ENCODE measurements at regions not wholly inside any gene's neighbourhood (a gene's known extent, or its start where the extent isn't known, plus 50 kb on each side); places are given as distances from the start of the nearest gene placed in this dataset.

DNA sequence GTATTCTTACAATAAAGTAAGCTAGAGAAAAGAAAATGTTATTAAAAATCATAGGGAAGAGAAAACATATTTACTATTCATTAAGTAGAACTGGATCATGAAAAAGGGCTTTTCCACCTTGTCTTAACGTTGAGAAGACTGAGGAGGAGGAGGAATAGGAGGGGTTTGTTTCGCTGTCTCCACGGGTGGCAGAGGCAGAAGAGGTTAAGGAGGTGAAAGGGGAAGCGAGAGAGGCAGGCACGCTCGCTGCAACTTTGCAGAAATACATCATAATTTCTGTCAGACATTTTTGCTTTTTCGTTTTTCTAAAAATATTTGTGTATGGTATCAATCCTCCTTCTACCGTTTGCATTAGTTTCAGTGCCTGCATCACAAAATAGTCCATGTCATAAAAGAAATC, 2375.1 kb upstream of the AGA start:
- no peak for DNase-seq (ENCODE audit: low spot score)

DNA sequence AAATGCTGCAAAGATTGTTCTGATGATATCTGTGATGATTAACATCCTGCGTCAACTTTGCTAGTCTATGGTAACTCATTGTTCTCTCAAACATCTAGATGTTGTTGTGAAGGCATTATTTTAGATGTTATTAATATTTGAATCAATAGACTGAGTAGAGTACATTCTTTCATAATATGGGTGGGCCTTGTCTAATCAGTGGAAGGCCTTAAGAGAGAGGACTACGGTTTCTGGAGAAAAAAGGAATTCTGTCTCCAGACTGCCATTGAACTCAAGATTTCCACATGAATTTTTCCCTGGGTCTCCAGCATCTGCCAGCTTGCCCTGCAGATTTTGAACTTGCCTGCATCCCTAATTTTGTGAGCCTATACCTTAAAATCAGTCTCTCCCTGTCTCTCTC, 2381.1 kb upstream of the AGA start:
- DNase-seq (ENCODE audit: low spot score) = no peak

DNA sequence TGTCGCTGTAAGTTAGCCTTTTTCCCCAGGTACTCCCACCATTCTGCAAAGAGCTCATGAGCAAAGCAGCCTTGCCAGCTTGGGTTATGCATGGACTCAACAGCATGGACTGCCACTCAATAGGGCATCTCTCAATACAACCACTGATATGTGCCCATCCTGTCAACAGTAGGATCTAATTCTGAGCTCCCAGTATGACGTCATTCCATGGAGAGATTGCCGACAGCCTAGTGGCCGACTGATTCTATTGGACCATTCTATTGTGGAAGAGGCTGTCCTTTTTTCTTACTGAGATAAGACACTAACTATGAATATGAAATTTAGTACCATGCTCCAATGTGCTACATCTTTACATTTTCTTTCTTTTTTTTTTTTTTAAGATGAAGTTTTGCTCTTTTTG, 2389.0 kb upstream of the AGA start:
- no peak for DNase-seq (ENCODE audit: low spot score)

DNA sequence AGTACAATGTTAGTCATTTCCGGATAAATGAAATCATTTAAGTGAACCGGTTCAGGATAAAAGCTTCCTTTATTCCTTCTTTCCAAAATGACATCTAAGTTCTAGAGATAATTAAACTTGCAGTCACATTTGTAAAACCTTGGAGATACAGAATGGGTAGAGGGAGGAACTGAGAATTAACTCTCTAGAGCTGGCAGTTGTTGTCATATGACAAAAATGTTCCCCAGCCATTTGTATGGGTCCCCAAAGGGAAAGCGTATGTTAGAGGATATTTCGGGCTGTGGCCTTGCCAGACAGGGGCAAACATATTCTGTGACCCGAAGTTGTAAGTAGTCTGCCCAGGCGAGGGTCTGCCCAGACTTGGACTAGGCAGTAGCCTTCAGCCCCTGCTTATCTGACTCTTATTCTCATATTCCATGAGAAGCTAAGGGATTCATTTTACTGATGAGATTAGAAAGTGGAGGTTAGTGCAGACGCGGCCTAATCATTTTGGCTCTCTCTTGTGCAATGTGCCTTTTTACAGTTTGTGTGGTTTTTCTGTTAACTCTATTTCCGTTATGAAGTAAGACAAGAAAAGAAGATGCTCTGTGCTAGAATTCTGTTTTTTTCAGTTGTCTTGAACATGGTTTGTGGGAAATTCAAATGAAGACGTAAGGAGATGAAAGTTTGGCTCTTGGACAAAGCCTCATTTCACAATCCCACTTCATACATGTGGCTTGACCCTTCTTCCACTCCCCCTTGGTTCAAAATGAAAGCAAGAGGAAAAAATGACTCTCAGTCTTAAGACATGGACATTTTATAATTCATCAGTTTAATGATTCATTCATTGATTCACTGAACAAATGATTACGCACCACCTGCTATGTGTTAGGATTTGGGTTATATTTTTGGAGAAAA, 2394.2 kb upstream of the AGA start:
- no peak for DNase-seq (ENCODE audit: low spot score)

DNA sequence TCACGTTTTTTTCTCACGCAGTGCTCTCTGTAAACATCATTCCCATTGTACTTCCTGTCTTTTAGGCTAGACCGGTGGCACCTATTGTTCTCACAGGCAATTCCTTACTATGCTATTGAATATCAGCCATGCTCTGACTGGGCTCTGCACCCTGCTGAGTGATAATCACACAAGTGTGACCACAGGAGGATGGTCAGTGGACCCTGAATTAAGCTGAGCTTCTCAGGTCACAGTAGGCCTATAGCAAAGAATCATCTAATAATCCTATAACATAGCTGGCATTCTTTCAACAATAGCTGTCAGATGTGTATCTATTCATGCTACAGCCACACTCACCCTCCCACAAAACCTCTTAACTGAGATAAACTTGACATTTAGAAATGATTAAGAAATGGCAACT, 2399.8 kb upstream of the TENM3 start:
- DNase-seq (ENCODE audit: low spot score) = no peak

DNA sequence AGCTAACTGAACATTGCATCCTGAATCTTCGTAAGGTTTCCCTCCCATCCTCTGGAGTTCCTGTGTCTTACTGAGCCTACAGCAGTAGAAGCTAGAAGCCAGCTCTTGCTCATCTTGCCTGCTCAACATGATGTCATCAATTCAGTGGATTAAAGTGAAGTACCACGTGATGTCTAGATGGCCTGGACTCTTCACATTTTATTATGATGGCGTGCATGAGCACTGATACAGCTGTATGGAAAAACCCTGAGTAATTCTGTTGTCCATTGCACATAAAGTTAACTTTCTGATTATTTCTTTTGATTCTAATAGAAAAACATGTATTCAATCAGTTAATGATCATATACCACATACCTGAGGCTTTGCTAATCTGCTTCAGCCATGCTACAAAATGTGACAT, 2387.7 kb upstream of the TENM3 start:
- no peak for DNase-seq (ENCODE audit: low spot score)

DNA sequence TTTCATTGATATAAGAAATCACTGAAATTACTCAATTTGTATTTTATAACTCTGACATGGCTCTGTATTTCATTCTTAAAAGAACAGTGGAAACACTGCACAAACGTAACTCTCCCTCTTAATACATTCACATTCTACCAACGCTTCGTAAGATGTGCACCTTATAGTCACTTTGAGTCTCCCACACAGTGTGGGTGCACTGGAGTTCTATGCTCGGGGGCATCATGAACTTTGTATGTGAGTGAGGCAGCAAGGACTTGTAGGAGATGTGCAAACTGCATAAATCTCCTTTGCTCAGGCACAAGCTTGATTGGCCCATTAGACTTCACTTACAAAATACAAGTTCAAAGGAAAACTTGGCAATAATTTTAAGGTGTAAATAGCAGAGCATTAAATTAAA, 2385.0 kb upstream of the TENM3 start:
- DNase-seq (ENCODE audit: low spot score) = no peak

DNA sequence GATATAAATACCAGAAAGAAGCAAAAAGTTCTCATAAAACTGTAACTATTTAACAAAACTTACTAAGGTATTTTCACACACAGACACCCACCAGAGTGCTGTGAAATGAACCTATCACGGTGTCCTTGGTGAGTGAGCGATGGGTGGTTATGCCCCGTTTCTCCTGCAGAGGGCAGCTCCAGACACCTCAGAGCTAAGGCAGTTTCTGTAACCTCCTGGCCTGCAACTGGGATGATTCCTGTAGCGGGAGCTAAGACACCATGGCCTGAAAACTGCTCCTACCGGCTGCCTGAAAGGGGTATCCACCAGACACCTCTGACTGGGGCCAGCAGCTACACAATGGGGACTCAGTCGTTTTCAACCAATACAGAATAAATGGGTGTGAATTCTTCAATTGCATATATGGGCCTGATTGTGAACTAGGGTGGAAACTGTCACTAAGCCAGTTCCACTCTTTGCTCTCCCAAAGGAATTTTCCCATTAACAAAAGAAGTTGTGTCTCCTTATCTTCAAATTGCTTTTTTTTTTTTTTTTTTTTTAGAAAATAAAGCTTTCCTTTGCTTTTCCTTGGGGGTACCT, 2375.8 kb upstream of the TENM3 start:
- DNase-seq (ENCODE audit: low spot score) = peak; percentile 78

DNA sequence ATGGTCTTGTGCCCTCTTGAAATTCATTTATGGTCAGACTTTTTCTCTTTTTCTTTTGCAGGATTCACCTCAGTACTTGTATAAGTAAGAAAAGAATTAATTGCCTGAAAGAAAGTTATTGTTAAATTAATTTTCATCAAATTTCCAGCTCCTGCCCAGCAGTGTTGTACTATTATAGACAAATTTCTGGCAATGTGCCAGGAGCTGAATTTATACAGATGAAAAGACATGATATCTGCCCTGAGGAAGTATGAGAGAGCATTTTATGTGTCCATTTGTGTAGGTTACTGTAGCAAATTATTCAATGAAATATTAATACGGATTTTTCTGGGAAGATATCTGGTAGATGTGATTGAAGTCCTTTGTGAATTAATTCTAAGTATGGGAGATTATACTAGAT, 2371.5 kb upstream of the TENM3 start:
- no peak for DNase-seq (ENCODE audit: low spot score)

DNA sequence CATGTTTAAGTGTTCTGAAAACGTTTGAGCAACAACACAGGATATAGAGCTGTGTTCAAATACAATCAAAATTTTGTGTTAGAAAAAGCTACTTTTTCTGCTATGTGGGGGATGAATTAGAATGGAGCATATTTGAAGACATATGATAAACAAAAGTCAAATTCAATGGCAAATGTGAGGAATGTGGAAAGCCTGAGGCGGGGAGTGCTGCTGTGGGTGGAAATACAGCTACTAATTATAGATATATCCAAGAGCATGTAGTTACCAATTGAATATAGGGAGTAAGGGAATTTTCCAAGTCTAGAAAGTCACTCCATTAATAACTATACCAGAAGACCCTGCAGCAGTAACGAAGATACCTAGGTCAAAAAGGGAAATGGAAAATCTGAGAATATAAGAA, 2370.4 kb upstream of the TENM3 start:
- no peak for DNase-seq (ENCODE audit: low spot score)

DNA sequence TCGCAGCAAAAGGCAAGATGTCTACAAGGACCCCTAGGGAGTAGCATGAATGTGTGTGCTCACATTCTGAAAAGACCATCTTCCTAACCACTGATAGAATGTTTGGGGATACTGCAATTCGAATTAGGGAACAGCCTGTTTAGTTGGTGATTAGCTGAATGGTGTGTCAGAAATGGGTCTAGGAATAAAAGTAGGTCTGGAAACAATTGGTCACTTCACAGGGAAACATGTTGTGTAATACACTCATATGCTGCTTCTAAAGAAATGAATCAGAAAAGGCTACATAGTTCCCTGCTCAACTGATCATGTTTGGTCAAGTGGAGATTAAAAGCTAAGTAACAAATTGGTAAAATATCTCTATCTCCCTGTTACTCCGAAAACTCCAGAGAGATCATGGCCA, 2362.4 kb upstream of the TENM3 start:
- DNase-seq (ENCODE audit: low spot score) = no peak

DNA sequence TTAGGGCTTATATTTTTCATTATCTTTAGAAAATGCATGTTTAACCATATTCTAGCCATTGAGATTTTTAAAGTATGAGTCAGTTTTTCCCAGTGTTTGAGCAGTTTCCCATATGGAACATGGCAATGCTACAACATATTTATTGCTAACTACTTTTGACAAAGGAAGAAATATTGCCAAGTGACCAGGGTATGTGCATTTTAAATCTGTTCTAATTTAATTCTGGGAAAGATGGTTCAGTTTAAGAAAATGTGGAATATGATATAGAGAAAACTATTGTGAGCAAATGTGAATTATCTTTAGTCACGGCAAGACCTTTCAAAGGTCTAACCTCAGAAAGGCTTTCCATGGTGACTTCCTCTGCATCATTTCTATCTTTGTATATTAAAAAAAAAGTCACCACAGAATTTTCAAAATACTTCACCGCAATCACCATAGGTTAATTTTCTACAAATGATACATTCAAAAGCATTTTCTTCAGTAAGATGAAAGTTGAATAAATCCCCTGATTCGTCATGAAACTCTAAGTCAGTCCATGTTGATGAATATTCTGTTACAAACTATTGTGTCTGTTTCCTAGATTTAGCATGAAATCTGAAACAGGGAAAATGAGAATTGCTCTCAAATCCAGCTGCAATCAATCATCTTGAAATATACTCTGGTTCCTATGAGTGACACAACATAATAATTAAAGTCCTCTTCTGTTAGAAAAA, 2349.0 kb upstream of the TENM3 start:
- DNase-seq (ENCODE audit: low spot score) = no peak

DNA sequence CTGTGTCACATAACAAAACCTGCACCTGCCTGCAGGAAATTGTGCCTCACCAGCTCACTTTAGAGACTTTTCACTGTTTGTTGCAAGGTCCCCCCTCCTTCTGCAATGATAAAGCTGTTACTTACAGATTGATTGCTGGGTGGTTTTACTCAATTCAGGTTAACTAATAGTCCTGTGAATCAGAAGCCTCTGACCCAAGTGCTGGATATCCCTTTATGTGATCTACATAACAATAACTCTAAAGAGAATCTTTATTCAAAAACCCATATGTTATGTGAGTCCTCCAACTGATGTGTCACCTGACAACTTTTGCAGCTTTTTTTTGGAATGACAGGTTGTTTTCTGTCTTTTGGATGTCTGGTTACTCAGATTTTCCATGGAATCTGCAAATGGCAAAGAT, 2323.6 kb upstream of the TENM3 start:
- DNase-seq (ENCODE audit: low spot score) = no peak

DNA sequence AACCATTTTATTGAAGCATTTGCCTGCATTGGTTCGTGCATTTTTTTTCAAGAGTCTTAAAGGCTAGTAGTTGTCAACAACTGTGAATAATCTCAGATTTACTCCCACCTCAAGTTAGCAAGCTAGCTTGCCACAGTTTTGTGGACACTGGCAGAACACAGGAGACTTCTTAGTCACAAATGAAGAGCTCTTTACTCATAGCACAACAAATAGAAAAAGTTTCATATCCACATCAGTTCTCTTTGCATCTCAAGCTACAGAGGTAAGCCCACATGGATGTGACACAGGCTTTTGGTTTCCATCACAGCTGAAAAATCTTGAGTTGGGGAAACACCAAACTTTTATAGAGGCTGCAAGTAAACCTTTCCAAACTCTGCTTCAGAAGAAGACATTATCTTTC, 2315.7 kb upstream of the TENM3 start:
- no peak for DNase-seq (ENCODE audit: low spot score)

DNA sequence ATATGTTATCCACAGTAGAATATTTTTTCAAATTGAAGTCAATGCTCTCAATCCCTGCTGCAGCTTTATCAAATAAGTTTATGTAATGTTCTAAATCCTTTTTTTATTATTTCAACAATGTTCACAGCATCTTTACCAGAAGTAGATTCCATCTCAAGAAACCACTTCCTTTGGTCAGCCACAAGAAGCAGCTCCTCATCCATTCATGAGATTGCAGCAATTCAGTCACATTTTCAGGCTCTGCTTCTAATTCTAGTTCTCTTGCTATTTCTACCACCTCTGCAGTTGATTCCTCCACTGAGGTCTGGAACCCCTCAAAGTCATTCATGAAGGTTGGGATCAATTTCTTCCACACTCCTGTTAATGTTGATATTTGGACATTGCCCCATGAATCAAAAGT, 2301.3 kb upstream of the TENM3 start:
- DNase-seq (ENCODE audit: low spot score) = no peak

DNA sequence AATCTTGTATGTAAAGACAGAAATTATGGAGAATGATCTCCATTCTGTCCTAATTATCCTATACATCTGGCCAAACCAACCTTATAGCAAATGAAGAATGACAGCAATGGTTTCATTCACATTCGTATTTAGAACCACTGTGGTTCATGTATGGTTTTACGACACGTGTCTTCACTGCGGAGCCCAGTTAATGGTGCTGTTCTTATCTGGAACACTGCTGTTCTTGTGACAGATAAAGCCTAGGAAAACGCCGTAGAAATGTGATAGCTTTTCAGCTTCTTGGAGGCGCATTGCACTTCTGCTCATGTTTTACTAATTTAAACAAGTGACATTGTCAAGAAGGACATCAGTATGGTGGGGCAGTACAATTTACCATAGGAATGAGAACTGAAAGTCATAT, 2266.4 kb upstream of the TENM3 start:
- no peak for DNase-seq (ENCODE audit: low spot score)

DNA sequence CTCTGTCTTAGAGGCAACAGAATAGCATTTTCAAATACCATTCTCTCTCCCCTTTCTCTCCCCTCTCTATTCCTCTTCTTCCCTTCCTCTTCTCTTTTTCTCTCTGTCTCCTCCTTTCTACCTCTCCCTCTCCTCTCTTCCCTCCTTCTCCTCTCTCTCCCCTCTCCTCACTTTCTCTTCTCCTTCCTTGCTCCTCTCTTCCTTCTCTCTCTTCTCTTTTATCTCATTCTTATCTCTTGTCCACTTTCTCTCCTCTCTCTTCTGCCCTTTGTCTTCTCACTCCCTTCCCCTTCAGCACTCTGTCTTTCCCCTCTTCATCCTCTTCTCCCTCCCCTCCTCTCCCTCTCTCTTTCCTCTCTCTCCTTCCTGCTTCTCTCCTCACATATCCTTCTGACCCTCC, 2265.8 kb upstream of the TENM3 start:
- DNase-seq (ENCODE audit: low spot score) = no peak

DNA sequence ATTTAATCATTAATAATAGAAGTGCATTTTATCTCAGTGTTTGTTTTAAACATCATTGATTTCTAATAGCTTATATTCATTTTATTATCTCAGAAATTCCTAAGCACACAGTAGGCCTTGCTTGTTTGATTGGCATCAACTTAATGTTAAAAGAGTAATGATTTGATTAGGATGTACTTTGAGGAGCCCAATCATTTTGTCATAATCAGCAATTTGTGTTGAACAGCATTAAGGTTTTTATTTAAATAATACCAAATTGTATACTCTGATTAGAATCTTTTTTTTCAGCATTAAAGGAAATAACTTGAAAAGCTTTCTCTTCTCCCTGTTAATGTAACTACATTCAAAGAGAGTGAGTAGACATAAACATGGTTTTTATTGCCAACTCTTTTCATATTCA, 2262.0 kb upstream of the TENM3 start:
- no peak for DNase-seq (ENCODE audit: low spot score)

DNA sequence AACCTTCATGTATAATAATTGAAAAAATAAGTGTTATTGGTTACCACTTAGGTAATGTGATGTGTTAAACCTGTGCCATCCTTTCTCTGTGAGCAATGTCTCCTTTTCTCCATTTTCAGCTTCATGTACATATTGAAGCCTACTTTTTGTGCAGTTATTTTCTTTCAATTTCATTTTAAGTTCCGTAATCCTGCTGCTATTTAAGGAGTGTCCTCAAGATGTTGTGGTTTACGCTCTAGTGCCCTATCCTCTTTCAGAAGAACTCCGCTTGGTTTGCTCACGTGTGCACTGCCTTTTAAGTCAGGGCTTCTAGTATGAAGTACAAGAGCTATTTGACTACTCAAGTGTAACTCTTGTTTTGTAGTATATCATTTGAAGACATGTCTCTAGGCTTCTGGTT, 2253.2 kb upstream of the TENM3 start:
- DNase-seq (ENCODE audit: low spot score) = no peak

DNA sequence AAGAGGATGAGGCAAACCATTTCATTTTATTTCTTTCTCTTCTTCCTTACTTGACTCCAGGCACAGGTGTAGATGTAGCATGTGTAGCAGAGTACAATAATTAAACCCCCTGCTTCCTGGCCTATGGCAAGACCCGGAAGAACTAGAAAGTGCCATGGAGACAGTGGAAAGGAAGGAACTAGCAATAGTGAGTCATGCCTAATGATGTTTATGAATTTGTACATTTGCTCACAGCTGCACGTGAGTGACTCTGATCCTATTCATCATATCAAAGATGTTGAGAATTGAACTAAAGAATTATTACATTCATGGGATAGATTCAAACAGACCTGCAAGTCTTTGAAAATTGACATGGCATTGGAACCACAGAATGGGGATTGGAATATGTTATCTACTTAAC, 2233.9 kb upstream of the TENM3 start:
- DNase-seq (ENCODE audit: low spot score) = no peak

DNA sequence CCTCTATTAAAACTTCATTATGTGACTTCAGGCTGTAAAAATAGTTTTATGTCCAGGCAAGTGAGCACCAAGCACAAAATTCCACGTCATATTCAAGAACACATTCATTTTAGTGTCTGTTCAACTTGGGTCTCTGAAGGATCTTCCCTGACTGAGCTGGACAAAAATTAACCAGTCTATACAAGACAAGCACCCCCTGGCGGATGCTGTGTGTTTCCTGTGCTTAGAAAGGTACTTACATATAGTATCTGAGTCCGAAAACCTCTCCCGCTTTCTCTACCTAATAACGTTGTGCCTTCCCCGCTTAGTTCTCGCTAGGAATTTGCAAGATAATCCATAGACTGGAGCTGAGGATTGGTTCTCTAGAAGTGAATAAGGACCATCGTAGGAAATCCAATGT, 2214.5 kb upstream of the TENM3 start:
- DNase-seq (ENCODE audit: low spot score) = peak; percentile 49

DNA sequence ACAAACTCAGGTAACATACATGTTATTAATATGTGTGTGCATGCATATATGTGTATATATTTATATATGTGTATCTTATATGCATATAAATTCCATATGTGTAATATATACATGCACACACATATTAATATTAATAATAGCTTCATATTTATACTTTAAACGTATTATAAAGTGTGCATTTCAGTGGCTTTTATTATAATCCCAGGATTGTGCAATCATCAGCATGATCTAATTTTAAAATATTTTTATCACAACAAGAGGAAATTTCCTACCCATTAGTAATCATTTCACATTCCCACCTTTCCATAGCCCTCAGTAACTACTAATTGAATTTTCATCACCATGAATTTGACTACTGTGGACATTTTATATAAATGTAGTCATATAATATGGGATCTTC, 2211.9 kb upstream of the TENM3 start:
- no peak for DNase-seq (ENCODE audit: low spot score)

DNA sequence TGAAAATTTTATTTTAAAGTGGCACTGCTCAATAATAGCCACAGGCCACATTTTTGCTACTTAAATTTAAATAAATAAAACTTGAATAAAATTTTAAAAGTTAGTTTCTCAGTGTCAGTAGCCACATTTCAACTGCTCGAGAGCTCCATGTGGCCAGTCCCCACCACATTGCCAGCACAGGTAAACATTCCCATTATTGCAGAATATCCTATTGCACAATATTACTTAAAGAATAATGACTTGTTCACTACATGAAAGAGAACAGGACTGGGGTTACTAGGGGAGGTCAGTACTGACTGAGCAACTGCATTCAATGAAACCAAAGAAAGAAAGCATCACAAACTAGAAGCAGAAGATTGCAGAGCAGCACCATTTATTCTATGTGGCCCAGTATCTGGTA, 2201.6 kb upstream of the TENM3 start:
- no peak for DNase-seq (ENCODE audit: low spot score)
